HFFc6 (cell line): ENCODE measurements at regions not wholly inside any gene's neighbourhood (a gene's known extent, or its start where the extent isn't known, plus 50 kb on each side); places are given as distances from the start of the nearest gene placed in this dataset.
"Not testable (repeated sequence)": the region's sequence is repeated elsewhere in the genome, so short reads cannot be mapped to it uniquely, and the experiment has no call there.

Source experiments
- DNase-seq: peaks from one replicate; pipeline ENCODE4 v3.0.0-alpha.2; 2018
- H3K27ac Mint-ChIP-seq: 2 replicates; pipeline ENCODE4 v1.8.0; 2020; ENCODE audit warnings: mild to moderate bottlenecking, mixed read lengths
- H3K27me3 Mint-ChIP-seq: 2 replicates; pipeline ENCODE4 v1.8.0; 2021; ENCODE audit warnings: mild to moderate bottlenecking, moderate library complexity, mixed read lengths; ENCODE audit not compliant: insufficient read depth
- H3K36me3 Mint-ChIP-seq: 2 replicates; pipeline ENCODE4 v1.8.0; 2021; ENCODE audit warnings: low read depth, mixed read lengths
- H3K4me1 Mint-ChIP-seq: 2 replicates; pipeline ENCODE4 v1.8.0; 2020; ENCODE audit warnings: low read depth, mixed read lengths
- H3K4me3 Mint-ChIP-seq: 2 replicates; pipeline ENCODE4 v1.8.0; 2020; ENCODE audit warnings: mild to moderate bottlenecking, moderate library complexity, mixed read lengths
- H3K9me3 Mint-ChIP-seq: 2 replicates; pipeline ENCODE4 v1.8.0; 2020; ENCODE audit warnings: mild to moderate bottlenecking, mixed read lengths
- CTCF ChIP-seq: fragments of 200-600 bp; sonication (generic); IDR thresholded peaks from 2 replicates; pipeline ENCODE4 v1.5.0; 2021; ENCODE audit warnings: antibody characterized with exemption, mild to moderate bottlenecking

GRCh38 chr2:242069018-242069417 is 199.5 kb downstream of the RTP5 start:
- H3K9me3 Mint-ChIP-seq: no peaks in the 10 kb centered on the region
- no peak for DNase-seq
- peaks cover 5% of the 10 kb centered on the region for H3K27me3 Mint-ChIP-seq
- H3K4me3 Mint-ChIP-seq: no peak overlapping the region
- H3K36me3 Mint-ChIP-seq: no peaks in the 10 kb centered on the region
- TF ChIP-seq CTCF: no peak
- H3K4me1 Mint-ChIP-seq: peaks cover 25% of the 10 kb centered on the region
- H3K27ac Mint-ChIP-seq: no peak overlapping the region; the same call in 1 of the 2 replicates

DNA sequence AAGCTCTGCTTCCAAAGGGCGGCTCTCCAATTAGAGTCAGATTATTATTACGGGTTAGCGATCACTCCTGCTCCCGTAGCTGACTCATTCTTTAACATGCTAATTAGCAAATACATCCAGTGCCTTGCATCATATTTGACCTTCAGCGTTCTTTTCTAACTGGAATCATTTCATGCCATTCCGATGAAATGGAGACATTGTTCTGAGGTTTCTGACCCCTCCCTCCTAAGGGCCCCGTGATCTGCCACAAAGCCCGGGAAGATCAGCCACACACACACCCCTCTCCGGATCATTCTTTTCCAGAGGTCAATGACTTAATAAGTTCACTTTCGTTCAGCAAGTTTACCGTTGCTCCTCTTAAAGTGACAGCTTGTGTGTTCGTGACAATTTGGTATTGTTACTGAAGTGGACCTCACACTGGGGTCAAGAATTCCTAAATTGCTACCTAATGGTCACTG is 200.4 kb downstream of the RTP5 start:
- not testable (repeated sequence) for H3K36me3 Mint-ChIP-seq, H3K9me3 Mint-ChIP-seq, H3K27me3 Mint-ChIP-seq
- peak; percentile 70 for DNase-seq
- peak overlapping the region; percentile 67 for H3K4me3 Mint-ChIP-seq
- H3K4me1 Mint-ChIP-seq: peaks cover 28% of the 10 kb centered on the region
- peak overlapping the region; percentile 72 for H3K27ac Mint-ChIP-seq

- H3K4me1 Mint-ChIP-seq: peaks cover 35% of the 10 kb centered on the region
- not testable (repeated sequence) for H3K27me3 Mint-ChIP-seq, H3K9me3 Mint-ChIP-seq
These were observed 201.2 kb downstream of the RTP5 start for GRCh38 chr2:242070726-242071125.

DNA sequence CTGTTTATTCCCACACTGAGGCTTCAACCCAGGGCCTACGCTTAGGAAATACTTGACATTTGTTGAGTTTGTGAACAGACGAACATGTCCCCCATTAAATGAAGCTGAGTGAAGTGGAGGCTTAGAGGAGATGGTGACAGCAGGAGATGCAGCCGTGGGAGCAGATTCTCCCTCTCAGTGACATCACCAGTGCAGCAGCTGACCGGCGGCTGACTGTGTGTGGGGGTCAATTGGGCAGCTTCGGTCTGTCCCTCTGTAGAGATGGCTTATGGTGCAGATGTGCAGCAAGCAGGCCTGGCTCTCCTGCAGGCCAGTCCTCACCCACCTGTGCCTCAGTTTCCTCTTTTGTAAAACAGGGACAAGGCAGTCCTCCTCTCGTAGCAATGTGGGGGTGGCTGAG is 201.8 kb downstream of the RTP5 start:
- not testable (repeated sequence) for H3K27me3 Mint-ChIP-seq, H3K36me3 Mint-ChIP-seq, H3K4me3 Mint-ChIP-seq, H3K9me3 Mint-ChIP-seq, DNase-seq
- Mint-ChIP-seq H3K27ac (peak overlapping the region; percentile 22), H3K4me1 (peaks cover 39% of the 10 kb centered on the region)

More at GRCh38 chr2:242070726-242071125, 201.2 kb downstream of the RTP5 start:
- H3K36me3 Mint-ChIP-seq, DNase-seq: not testable (repeated sequence)
- H3K27ac Mint-ChIP-seq: peak overlapping the region; percentile 72
- H3K4me3 Mint-ChIP-seq: peak overlapping the region; percentile 36; the same call in 1 of the 2 replicates

DNA sequence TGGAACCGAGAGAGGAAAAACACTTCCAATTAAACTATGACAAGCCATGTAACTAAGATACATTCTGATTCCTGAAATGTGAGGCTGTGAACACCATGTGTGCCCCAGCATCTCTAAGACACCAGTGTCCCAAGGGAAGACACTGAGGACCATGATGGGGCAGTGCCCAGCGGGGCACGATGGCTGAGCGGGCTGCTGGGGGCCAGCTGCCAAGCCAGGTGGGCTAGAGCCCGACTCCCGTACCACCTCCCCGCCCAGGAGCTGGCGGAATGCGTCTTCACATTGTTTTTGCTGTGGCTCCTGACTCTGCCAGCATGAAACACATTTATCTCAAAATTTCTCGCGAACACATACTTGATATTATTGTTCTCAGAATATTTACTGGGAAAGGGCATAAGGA is 202.4 kb downstream of the RTP5 start:
- H3K4me3 Mint-ChIP-seq, H3K27ac Mint-ChIP-seq, H3K27me3 Mint-ChIP-seq, H3K9me3 Mint-ChIP-seq, DNase-seq, H3K36me3 Mint-ChIP-seq: not testable (repeated sequence)
- H3K4me1 Mint-ChIP-seq: peaks cover 39% of the 10 kb centered on the region

DNA sequence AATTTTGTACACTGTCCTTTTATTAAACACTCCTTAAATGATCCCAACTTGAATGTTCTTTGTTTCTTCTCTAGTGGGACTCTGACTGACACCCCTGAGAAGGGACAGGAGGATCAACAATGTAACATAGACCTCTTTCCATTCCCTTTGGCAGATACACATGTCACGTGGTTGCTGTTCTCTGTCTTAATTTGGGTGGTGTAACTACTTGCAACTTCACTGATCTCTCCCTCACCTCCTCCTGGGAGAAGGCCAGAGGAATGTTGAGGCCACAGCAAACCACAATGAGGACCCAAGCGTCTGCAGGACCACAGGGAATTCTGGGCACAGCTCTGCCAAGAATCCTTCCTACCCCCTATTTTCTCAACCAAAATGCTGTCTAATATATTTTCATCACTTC is 205.6 kb downstream of the RTP5 start:
- no peak overlapping the region for H3K4me3 Mint-ChIP-seq
- peaks cover 26% of the 10 kb centered on the region for H3K4me1 Mint-ChIP-seq
- H3K36me3 Mint-ChIP-seq: no peaks in the 10 kb centered on the region
- no peak overlapping the region for H3K27ac Mint-ChIP-seq
- peak; percentile 15 for DNase-seq
- TF ChIP-seq CTCF: no peak
- H3K27me3 Mint-ChIP-seq: peaks cover 21% of the 10 kb centered on the region
- no peaks in the 10 kb centered on the region for H3K9me3 Mint-ChIP-seq

- Mint-ChIP-seq H3K27ac (no peak overlapping the region), H3K4me1 (peaks cover 20% of the 10 kb centered on the region), H3K27me3 (peaks cover 26% of the 10 kb centered on the region), H3K9me3 (no peaks in the 10 kb centered on the region), H3K36me3 (no peaks in the 10 kb centered on the region), H3K4me3 (no peak overlapping the region)
- DNase-seq: no peak
- no peak for TF ChIP-seq CTCF
These were observed 206.2 kb downstream of the RTP5 start for GRCh38 chr2:242075696-242076095.

DNA sequence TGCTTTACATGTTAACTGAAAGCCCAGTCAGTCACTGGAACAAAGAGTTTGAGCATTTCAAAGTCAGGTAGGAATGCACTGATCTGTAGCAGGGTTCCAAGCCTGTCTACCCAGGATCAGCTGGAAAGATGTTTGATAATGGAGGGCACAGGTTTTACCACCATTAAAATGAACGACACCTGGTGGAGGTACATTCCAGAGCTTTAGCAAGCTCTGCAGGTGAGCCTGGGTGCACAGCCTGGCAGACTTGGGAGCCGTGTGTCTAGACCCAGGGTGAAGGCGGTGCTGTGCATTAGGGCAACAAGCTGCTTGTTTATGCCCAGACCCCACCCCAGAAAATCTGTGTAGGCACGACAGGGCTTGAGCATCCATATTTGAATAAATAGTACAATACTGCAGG is 206.7 kb downstream of the RTP5 start:
- not testable (repeated sequence) for H3K9me3 Mint-ChIP-seq, H3K36me3 Mint-ChIP-seq, H3K27ac Mint-ChIP-seq, H3K4me3 Mint-ChIP-seq, DNase-seq
- H3K27me3 Mint-ChIP-seq: peaks cover 26% of the 10 kb centered on the region
- peaks cover 16% of the 10 kb centered on the region for H3K4me1 Mint-ChIP-seq

- peaks cover 14% of the 10 kb centered on the region for H3K4me1 Mint-ChIP-seq
- H3K9me3 Mint-ChIP-seq, H3K27ac Mint-ChIP-seq, H3K4me3 Mint-ChIP-seq, DNase-seq, H3K36me3 Mint-ChIP-seq: not testable (repeated sequence)
- peaks cover 26% of the 10 kb centered on the region for H3K27me3 Mint-ChIP-seq
These were observed 208.9 kb downstream of the RTP5 start for GRCh38 chr2:242078426-242078825.

DNA sequence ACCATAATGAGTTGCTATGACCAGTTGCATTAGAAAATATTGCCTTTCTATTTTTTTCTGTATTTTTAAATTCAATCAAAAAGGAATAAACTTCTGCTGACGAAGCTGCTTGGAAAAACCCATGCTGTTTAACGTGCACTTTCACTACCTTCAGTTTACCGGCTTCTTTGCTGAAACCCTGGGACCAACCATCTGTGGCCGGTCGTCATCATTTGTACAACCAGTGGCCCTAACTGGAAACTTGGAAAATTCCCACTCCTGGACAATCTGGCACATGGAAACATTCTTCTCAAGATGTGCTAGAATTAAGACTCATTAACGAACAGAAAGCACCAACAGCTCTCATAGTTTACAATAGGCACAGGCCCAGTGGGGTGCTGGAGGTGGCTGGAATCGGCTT is 210.3 kb downstream of the RTP5 start:
- H3K4me1 Mint-ChIP-seq: peaks cover 13% of the 10 kb centered on the region
- H3K27me3 Mint-ChIP-seq: peaks cover 27% of the 10 kb centered on the region
- H3K36me3 Mint-ChIP-seq, DNase-seq, H3K4me3 Mint-ChIP-seq, H3K9me3 Mint-ChIP-seq, H3K27ac Mint-ChIP-seq: not testable (repeated sequence)

DNA sequence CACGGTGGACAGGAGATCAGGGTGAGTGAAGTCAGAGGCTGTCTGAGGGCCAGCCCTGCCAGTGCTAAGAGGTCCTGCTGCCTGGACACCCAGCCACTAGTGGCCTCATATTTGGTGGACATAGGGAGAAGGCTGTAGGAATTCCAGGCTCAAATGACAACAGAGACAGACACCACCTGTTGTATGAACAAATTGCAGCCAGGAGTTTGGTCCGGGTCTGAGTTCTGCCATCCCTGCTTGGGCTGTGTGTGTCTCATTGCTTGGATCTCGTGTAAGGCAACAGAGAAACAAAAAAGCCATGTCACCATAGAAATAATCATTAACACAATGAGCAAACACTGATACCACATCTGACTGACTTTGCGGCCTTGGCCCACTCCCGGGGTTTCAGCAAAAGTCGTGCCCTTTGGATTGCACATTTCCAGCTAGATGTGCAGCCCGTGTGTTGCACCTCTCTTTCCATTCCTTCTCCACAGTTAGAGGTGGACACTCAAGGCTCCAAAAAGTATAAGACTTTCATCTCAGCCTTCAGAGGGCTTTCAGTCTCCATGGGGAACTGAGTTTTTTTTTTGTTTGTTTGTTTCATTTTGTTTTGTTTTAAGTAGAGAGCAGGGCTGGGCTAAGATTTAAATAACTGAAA is 211.2 kb downstream of the RTP5 start:
- not testable (repeated sequence) for H3K9me3 Mint-ChIP-seq, H3K4me3 Mint-ChIP-seq, DNase-seq, H3K36me3 Mint-ChIP-seq, H3K27ac Mint-ChIP-seq, H3K4me1 Mint-ChIP-seq
- peaks cover 25% of the 10 kb centered on the region for H3K27me3 Mint-ChIP-seq
